PC-3 (cell line): ENCODE measurements at regions not wholly inside any gene's neighbourhood (a gene's known extent, or its start where the extent isn't known, plus 50 kb on each side); places are given as distances from the start of the nearest gene placed in this dataset.

Experiments
- ATAC-seq: fragments of 200-7000 bp; cut with Tn5 transposase; 2 replicates; pipeline ENCODE4 v1.9.1; 2020; ENCODE audit warnings: mild to moderate bottlenecking, moderate library complexity
- BruUV-seq: library from RNA; stranded (reverse); fragments of 400-500 nt; replicated peaks from 2 replicates; lab custom pipeline; 2021; lab: Mats Ljungman, UMichigan
- CTCF ChIA-PET: fragments of 300-600 bp; sonication (Branson Sonifier 250); formaldehyde crosslinking; loops from one replicate; lab custom pipeline; 2022; ENCODE audit warnings: antibody characterized with exemption; lab: Charles Lee
- POLR2A ChIA-PET: fragments of 300-600 bp; sonication (Branson Sonifier 250); formaldehyde crosslinking; loops from one replicate; lab custom pipeline; 2022; ENCODE audit warnings: antibody characterized with exemption; ENCODE audit not compliant: unreplicated experiment; lab: Charles Lee
- DNase-seq: peaks from one replicate; pipeline ENCODE4 v3.0.0-alpha.2; 2015
- H2AFZ ChIP-seq: fragments of 300-600 bp; sonication (generic); 2 replicates; pipeline ENCODE4 v1.6.0; 2016; ENCODE audit warnings: antibody characterized with exemption, low read length
- H3F3A ChIP-seq: fragments of 300-600 bp; sonication (generic); one replicate; pipeline ENCODE4 v1.6.0; 2017; ENCODE audit warnings: antibody characterized with exemption, low read length, control low read depth, mild to moderate bottlenecking; ENCODE audit not compliant: unreplicated experiment
- H3K27ac ChIP-seq: fragments of 300-600 bp; sonication (generic); 2 replicates; pipeline ENCODE4 v1.5.1; 2016; ENCODE audit warnings: mild to moderate bottlenecking, low read length
- H3K27me3 ChIP-seq: fragments of 300-600 bp; sonication (generic); 2 replicates; pipeline ENCODE4 v1.6.1; 2016; ENCODE audit warnings: low read length, mixed read lengths
- H3K36me3 ChIP-seq: fragments of 300-600 bp; sonication (generic); 2 replicates; pipeline ENCODE4 v1.6.1; 2016; ENCODE audit warnings: low read depth, mixed run types, low read length, mixed read lengths
- H3K4me1 ChIP-seq: fragments of 300-600 bp; sonication (generic); 2 replicates; pipeline ENCODE4 v1.5.1; 2016; ENCODE audit warnings: low read length; ENCODE audit not compliant: insufficient read depth
- H3K4me2 ChIP-seq: fragments of 300-600 bp; sonication (generic); 2 replicates; pipeline ENCODE4 v1.6.0; 2016; ENCODE audit warnings: low read length
- H3K4me3 ChIP-seq: fragments of 300-600 bp; sonication (generic); 2 replicates; pipeline ENCODE4 v1.5.1; 2016; ENCODE audit warnings: mild to moderate bottlenecking, low read length, mixed read lengths
- H3K79me2 ChIP-seq: fragments of 300-600 bp; sonication (generic); 2 replicates; pipeline ENCODE4 v1.6.1; 2017; ENCODE audit warnings: low read length, mixed read lengths
- H3K9ac ChIP-seq: fragments of 300-600 bp; sonication (generic); 2 replicates; pipeline ENCODE4 v1.6.0; 2016; ENCODE audit warnings: mild to moderate bottlenecking, low read length
- H3K9me2 ChIP-seq: fragments of 300-600 bp; sonication (generic); replicated peaks from 2 replicates; pipeline ENCODE4 v1.6.1; 2016; ENCODE audit warnings: mixed run types, low read length, mixed read lengths
- H3K9me3 ChIP-seq: fragments of 300-600 bp; sonication (generic); 2 replicates; pipeline ENCODE4 v1.6.1; 2016; ENCODE audit warnings: low read length, mixed read lengths
- H4K20me1 ChIP-seq: fragments of 300-600 bp; sonication (generic); 2 replicates; pipeline ENCODE4 v1.6.1; 2016; ENCODE audit warnings: low read length, mixed read lengths
- CTCF ChIP-seq: fragments of 300-600 bp; sonication (generic); conservative IDR thresholded peaks from 2 replicates; pipeline ENCODE4 v1.5.1; 2017; ENCODE audit warnings: antibody characterized with exemption, low read depth, mild to moderate bottlenecking, low read length
- EZH2 ChIP-seq: fragments of 300-600 bp; sonication (generic); IDR thresholded peaks from one replicate; pipeline ENCODE4 v1.6.1; 2017; ENCODE audit warnings: antibody characterized with exemption, mild to moderate bottlenecking, low read length; ENCODE audit not compliant: unreplicated experiment
- EZH2phosphoT487 ChIP-seq: fragments of 300-600 bp; sonication (generic); IDR thresholded peaks from 2 replicates; pipeline ENCODE4 v1.6.1; 2018; ENCODE audit warnings: mild to moderate bottlenecking, antibody characterized with exemption, low read length, borderline replicate concordance
- intact Hi-C: fragments of 100-400 bp; cut with micrococcal nuclease; formaldehyde crosslinking; loops from 2 replicates; pipeline ENCODE4 v1.9.0; 2023

- no peak for ATAC-seq
- no peaks in the 10 kb centered on the region for H4K20me1 ChIP-seq
- H3K9me2 ChIP-seq: no peaks in the 10 kb centered on the region
- no peaks in the 10 kb centered on the region for H3K4me1 ChIP-seq
- intact Hi-C loops: loop anchor here (5.0 to 10.0 kb wide), 2 partner anchors 98 to 485 kb away; partner anchors contain the start of gene NOL4
- H3K36me3 ChIP-seq: no peaks in the 10 kb centered on the region
- no peak overlapping the region for H3K4me2 ChIP-seq
- H3K27me3 ChIP-seq: no peaks in the 10 kb centered on the region
- ChIA-PET CTCF (no interaction called here), POLR2A (interaction anchor here (0.6 kb wide), 1 partner anchor 124 kb away, joined by 8 read pairs; no protein-coding TSS in a partner anchor)
- no peak overlapping the region for H3K4me3 ChIP-seq
- no peaks in the 10 kb centered on the region for H3K79me2 ChIP-seq
- H2AFZ ChIP-seq: no peak overlapping the region
- no peaks in the 10 kb centered on the region for H3K9me3 ChIP-seq
- no peak overlapping the region for H3K27ac ChIP-seq
- TF ChIP-seq CTCF: no peak
- no peak for TF ChIP-seq EZH2
- no peak for TF ChIP-seq EZH2phosphoT487
- no TSS peak for BruUV-seq
- H3F3A ChIP-seq: no peaks in the 10 kb centered on the region
- H3K9ac ChIP-seq: no peak overlapping the region
- DNase-seq: no peak
Measured at GRCh38 chr18:34320267-34320666, 95.6 kb upstream of the NOL4 start.

- Histone ChIP-seq H3K9ac (no peak overlapping the region), H3K4me3 (no peak overlapping the region), H3K4me2 (no peak overlapping the region), H3F3A (no peaks in the 10 kb centered on the region), H3K9me3 (no peaks in the 10 kb centered on the region), H3K36me3 (no peaks in the 10 kb centered on the region), H3K27me3 (no peaks in the 10 kb centered on the region), H3K79me2 (no peaks in the 10 kb centered on the region), H2AFZ (no peak overlapping the region), H3K4me1 (no peaks in the 10 kb centered on the region), H4K20me1 (no peaks in the 10 kb centered on the region), H3K9me2 (no peaks in the 10 kb centered on the region), H3K27ac (no peak overlapping the region)
- POLR2A ChIA-PET: interaction anchor here (0.6 kb wide), 1 partner anchor 123 kb away, joined by 8 read pairs; no protein-coding TSS in a partner anchor
- intact Hi-C loops: loop anchor here (5.0 to 10.0 kb wide), 2 partner anchors 99 to 486 kb away; partner anchors contain the start of gene NOL4
- BruUV-seq: no TSS peak
- TF ChIP-seq CTCF: no peak
- no peak for TF ChIP-seq EZH2
- no peak for TF ChIP-seq EZH2phosphoT487
- CTCF ChIA-PET: no interaction called here
- ATAC-seq (no peak), DNase-seq (no peak)
Measured at GRCh38 chr18:34321066-34321465, 96.4 kb upstream of the NOL4 start.
